ENCODE measurements at regions not wholly inside any gene's neighbourhood (a gene's known extent, or its start where the extent isn't known, plus 50 kb on each side); places are given as distances from the start of the nearest gene placed in this dataset.

DNA sequence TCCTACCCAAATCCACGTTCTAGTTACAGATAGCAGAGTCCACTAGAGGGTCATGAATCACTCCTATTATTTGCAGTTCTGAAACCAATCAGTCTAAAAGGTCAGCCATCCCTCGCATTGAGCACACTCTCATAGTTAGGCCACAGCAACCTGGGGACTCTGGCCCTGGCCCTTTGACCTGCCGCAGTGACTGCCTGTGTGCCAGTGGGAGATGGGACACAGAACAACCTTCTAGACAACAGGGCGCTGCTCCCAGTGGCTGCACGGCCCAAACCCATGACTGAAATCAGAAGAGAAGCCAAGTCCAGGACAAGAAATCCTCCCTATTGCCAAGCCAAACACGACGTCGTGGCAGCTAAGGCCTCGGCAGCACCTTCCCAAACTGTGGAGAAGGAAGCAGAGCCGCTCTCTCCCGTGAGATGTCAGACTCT is 158.5 kb downstream of the HERPUD2 start:
- no peak for DNase-seq (ENCODE audit: low spot score)

DNA sequence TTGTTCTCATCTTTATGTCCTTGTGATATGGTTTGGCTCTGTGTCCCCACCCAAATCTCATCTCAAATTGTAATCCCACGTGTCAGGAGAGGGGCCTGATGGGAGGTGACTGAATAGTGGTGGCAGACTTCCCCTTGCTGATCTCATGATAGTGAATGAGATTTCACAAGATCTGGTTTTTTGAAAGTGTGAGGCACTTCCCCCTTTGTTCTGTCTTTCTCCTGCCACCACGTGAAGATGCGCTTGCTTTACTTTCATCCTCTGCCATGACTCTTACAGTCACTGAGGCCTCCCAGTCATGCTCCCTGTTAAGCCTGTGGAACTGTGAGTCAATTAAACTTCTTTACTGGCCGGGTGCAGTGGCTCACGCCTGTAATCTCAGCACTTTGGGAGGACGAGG is 161.0 kb downstream of the HERPUD2 start:
- DNase-seq (ENCODE audit: low spot score): no peak

DNA sequence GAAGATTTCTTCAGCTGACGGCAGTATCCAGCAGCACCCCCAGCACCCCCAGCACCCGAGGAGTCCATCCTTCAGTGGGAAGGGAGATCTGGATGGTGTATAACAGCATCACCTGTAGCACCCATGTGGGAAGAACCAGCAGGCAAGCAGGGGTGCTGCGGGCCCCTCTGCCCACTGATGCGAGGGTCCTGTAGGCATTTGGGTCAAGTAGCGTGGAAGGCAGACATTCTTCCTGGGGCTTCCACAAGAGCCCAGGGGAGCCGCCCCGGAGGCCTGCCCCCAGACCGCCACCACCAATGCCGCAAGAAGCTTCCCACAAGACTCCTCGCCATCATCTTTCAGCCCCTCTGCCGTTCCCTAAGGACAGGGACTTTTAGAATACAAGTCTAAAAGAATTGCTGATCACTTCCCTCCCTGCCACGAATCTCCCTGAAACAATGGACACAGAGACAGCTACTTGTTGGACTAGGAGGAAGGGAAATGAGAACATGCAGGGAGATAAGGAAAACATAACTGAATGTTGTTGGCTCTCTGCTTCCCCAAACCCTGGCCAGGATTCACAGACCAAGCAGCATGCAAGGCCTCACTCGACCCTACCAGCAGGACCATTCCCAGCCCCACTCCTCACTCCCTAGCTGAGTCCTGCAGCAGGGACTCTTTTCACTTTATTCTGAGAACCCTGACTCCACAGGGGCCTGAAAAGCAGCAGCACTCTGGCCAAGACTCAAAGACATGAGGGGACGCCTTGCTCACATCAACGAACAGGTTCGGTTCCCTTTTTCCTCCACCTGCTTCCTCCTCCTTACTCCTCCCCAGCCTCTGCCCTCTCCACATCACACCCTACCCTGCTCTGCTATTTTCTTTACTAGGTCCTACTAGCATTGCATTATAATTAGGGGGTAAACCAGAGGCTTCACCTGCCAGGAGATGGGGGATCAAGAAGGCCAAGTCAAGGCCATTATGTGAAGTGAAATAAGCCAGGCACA is 164.5 kb downstream of the HERPUD2 start:
- no peak for DNase-seq (ENCODE audit: low spot score)

DNA sequence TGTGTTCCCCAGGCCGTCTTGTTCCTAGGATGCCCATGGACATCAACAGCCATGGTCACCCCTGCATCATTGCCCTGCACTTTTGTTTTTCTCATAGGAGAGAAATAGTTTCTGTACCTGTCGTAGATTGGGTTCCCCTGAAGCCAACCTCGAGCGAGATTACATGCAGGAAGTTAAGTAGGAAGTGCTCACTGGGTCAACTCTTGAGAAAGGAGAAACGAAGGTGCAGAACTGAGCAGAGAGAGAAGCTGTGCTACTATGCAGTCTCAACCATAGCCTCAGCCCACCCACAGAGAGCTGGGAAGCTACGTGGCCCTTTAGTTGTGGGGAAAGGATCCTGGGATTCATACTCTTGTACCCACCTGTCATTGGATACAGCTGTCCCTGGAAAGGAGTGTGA is 165.2 kb downstream of the HERPUD2 start:
- no peak for DNase-seq (ENCODE audit: low spot score)

DNA sequence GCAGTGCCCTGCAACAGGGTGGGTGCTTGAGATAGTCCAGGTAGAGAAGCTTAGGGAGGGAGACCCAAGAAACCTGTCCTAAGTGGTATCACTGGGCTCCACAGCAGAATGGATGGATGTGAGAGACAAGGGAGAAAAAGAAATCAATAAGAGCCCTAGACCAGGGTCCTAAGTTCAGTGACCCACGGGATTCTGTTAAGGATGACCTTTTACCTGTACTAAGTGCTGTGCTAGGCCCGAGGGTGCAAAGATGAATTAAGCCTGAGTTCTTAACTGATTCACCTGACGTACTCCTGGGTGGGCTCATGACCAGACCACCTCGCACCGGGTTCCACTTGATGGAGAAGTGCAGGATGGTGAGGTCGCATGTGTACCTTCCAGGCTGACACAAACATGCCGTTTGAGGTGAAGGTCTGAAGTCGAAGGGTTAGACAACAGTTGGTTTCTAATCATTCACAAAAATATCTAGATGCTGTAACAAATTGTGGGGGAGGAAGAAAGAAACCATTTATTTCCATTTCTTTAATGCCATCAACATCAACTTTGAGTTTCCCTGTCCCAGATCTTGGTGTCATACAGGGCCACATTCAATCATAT is 166.5 kb downstream of the HERPUD2 start:
- no peak for DNase-seq (ENCODE audit: low spot score)

DNA sequence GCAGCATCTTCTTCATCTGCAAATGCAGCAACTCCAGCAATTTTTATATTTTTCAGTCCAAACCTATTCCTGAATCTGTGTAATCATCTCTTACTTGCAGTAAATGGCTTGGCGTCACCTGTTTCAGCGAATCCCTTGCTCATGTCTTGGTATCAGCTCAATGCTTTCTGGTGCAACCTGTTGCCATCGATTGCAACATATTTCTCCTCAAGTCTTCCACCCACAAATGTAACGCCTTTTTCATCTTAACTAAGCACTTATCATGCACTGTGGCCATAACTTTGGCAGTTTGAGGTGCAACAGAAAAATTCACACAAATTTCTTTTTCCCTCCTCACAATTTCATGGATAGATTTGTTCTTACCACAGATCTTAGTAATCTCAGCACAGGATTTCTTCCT is 168.3 kb downstream of the HERPUD2 start:
- DNase-seq (ENCODE audit: low spot score): no peak

DNA sequence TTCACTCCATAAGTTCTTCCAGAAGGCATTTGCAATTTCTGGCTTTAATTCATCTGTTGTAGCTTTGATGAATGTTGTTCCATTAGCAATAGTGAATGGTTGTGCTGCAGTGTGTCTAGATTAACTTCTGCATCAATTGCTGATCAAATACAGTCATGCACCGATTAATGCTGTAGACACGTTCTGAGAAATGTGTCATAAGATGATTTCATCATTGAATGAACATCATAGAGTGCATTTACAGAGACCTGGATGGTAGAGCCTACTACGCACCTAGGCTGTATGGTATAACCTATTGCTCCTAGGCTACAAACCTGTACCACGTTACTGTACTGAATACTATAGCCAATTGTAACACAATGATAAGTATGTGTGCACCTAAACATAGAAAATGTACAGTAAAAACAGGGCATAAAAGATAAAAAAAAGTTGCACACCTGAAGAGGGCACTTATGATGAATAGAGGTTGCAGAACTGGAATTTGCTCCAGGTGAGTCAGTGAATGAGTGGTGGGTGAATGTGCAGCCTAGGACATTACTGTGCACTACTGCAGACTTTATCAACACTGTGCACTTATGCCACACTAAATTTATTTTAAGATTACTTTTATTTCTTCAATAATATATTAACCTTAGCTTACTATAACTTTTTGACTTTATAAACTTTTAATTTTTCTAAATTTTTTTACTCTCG is 170.7 kb downstream of the HERPUD2 start:
- no peak for DNase-seq (ENCODE audit: low spot score)

DNA sequence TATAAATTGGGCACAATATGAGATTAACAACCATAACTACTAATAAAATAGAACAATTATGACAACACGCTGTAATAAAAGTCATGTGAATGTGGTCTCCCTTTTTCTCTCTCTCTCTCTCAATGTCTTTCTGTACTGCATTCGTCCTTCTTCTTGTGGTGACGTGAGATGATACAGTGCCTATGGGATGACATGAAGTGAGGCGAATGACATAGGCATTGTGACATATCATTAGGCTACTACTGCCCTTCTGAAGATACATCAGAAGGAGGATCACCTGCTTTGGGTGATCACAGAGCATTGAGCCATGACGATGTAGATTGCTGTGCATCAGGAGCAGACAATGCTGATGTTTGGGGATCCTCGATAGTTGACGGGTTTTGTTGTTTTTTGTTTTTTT is 171.6 kb downstream of the HERPUD2 start:
- no peak for DNase-seq (ENCODE audit: low spot score)

DNA sequence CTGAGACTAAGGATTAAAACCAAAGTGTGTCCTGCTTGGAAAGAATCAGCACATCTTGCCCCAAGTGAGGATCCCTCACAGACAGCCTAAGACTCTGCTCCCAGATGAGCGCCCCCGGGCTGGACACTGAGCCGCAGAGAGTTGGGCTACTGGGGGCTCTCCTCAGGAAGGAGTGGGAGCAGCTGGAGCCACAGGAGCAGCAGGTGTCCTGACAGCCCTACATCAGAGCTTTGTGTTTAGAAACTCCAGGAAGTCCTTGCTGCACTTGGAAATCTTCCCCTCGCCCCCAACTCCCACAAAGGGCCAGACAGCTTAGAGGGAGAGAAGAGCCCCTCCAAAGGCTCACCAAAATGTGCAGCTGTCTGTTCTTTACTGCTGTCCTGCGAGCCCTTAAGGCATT is 172.2 kb downstream of the HERPUD2 start:
- no peak for DNase-seq (ENCODE audit: low spot score)

DNA sequence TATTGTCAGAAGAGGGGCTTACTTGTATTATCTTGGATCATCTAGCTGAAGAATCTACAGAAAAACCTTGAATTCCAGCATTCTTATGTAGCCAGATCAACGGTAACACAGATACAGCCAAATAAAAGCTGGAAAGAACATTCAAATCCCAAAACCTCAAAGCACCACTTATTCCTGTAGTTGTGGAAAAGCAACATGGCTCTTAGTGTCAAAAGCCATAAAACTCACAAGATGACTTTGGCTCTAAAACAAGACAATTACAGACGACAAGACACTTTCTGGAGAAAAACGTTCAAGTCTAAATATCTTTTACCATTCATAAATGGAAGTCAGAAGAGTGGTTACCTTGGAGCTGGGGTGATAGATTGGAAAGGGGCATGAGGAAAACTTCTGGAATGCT is 173.0 kb downstream of the HERPUD2 start:
- no peak for DNase-seq (ENCODE audit: low spot score)

DNA sequence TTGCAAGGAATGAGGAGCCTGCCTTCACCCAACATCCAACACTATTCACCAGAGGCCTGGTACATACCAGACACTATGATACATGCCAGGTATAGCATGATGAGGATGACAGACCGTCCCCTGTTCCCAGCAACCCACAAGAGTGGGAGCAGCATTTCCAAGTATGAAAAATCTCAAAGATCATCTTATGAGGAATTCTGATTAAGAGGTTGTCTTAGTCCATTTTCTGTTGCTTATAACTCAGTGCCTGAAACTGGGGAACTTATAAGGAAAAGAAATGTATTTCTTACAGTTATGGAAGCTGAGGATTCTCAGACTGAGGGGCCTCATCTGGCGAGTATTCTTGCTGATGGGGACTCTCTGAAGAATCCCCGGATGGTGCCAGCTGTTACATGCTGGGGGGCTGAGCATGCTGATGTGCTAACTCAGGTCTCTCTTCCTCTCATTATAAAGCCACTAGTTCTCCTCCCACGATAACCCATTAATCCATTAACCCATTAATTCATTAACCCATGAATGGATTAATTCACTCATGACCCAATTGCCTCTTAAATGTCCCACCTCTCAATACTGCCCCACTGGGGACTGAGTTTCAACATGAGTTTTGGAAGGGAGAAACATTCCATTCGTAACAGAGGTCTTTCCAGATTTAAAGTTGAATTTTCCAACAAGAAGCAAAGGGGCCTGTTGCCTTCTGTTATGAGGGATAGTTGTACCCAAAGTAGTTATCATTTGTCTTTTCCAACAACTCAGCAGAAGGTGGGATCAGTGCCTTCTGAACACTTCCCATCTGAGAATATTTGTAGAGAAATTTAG is 173.9 kb downstream of the HERPUD2 start:
- no peak for DNase-seq (ENCODE audit: low spot score)

DNA sequence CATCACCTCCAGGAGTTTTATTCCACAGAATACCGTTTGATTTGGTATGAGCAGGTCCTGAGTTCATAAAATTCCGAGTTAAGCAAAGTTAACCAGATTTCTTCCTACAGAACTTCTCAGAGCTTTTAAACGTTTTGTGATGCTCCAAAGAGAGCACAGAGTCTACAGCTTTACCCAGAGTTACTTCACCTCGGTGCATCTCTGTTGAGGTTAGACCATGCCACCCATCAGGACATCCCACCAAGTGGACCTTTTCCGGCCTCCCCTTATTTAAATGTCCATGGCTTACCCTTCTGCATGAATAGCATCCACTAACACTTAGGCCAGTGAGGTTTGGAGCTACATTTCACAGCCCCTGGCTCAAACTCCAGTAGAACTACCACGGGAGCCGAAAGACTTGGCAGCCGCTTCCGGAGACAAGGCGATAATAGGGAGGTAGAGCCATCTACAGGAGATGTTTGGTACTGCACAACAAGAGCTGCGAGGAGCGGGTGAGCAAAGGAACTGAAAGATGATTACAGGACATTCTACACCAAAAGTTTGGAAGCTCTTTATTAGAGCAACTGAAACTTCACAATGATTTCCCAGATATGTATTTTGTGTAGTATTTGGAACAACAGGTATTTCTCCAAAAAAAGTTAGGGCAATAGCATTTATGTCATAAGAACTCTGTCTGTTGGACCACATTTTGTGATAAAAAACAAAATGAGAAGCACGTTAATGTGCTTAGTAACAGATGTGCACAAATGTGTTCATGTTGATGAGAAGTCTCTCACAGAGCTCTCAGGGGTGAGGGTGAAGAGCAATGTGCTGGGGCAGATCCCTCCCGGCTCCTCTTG is 174.7 kb downstream of the HERPUD2 start:
- DNase-seq (ENCODE audit: low spot score): peak; percentile 67

DNA sequence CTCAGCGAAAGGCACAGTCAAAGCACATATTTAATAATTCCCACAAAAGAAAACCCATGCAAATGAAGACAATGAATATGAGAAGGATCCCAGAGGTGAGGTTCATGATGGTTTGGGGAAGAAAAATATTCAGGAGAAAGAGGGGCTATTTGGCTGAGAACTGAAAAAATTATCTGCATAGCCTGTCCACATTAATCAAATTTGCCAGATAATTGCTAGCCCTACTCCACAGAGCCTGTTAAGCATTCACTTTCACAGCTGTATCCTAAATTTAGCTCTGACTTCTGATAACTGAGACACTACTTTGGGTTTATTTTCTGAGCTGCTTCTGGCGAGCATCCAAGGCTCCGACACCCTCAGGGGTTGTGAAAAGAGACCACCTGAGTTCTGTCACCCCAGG is 176.2 kb downstream of the HERPUD2 start:
- DNase-seq (ENCODE audit: low spot score): no peak

DNA sequence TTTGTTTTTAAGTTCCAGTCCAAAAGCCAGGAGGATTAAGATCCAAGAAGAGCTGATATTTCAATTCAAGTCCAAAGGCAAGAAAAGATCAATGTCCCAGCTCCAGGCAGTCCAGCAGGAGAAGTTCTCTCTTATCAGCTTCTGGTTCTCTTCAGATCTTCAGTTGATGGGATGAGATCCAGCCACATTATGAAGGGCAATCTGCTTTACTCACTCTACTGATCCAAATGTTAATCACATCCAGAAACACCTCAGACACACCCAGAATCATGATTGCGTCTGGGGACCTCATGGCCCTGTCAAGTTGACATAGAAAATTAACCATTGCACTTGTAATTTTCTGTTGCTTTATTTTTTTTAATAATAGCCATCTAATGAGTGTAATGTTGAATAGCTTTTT is 178.4 kb downstream of the HERPUD2 start:
- DNase-seq (ENCODE audit: low spot score): no peak

DNA sequence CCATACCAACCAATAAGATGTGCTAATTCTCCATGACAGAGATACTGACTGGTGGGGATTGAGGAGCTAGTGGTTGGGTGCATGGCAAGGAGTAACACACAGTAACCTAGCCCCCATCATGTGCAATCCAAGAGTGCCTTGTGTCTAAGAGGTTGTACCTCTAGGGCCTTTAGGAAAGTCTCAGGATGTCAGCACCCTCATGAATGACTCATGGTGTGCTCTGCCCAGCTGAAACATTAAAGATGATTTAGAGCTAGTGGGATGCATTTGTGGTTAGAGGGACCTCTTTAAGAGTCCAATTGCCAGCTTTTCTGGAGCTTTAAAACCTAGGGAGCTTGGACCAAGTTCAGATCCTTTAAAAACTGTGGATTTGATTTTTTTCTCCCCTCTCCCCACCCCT is 181.1 kb downstream of the HERPUD2 start:
- no peak for DNase-seq (ENCODE audit: low spot score)

DNA sequence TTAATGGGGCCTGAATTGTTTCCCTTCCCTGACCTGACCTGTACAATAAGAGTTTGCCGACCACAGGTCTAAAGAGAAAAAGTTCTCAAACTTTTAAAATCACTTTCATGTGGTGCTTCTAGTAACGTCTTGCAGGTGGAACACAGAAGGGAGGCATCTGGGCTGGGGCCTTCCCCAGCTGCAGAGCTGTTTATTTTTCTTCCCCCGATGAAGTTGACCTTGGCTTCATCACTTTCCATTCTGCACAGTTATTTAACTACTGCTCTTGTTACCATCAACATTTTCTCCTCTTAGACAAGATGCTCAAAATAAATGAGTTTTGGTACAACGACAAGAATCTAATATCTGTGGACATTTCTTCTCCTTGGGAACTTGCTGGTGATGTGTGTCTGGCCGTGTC is 181.7 kb downstream of the HERPUD2 start:
- DNase-seq (ENCODE audit: low spot score): no peak

DNA sequence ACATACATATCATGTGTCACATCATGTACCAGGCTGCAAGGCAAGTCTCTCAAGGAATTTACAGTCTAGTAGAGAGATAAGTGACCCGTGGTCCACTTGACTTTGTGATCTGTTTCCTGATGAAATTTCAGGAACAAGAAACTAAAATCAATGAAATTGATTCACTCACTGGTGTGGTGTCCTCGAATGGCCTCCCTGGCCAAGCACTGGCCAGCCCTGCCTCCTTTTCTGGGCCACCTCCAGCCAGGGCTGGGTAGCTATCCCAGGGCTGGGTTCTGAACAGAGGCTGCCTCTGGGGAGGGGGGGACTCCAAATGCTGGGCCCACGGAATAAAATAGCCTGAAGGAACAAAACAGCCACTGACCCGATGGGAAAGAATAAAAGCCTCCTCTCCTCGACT is 182.2 kb downstream of the HERPUD2 start:
- DNase-seq (ENCODE audit: low spot score): no peak

DNA sequence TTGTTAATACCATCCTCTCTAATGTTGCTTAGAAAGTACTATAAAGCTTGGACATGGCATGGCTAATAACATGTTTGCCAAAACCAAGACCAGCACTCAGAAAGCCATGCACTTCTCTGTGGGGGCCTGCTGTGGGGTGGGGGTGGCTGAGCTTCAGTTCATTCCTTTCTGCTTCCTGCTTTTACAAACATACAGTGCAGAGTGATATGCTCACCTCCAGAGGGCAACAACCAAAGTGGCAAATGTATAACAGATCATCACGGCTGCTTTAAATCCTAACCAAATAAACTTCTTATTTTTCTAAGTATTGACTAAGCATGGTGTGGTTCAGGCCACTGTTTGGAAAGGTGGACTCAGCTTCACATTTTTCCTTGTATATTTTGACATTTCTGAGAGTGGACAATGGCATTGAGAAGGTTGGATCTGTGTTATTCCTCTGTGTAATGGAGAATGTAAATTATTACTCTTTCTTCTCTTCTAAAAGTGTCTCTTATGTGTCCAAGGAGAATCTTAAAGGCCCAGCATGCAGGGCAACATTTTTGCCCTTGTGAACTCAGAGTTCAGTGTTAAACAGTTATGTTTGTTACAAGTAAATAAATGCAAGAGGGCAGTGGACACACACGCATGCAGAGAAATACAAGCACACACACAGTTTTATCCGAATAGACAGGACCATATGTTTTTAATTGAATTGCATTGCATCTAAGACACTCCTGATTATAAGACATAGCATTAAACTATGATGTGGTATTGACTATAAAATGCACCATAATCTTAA is 186.1 kb downstream of the HERPUD2 start:
- DNase-seq (ENCODE audit: low spot score): no peak

DNA sequence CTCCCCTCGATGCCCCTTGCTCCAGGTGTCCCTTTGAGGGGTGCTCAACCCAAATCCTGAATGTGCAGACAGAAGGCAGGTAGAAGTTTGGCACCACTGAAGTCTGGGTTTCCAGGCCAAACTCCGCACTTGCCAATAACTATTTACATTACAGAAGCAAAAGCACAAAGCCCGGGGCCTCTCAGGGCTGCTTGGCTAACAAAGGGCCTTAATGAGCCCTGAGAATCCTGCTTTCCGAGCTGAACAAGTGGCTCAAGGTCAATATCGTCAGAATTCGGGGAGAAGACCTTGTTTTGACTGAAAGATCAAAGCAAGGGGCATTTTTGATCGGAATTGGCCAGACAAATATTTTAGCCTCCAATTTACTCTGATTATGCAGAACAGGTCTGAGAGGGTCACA is 189.9 kb downstream of the HERPUD2 start:
- no peak for DNase-seq (ENCODE audit: low spot score)

DNA sequence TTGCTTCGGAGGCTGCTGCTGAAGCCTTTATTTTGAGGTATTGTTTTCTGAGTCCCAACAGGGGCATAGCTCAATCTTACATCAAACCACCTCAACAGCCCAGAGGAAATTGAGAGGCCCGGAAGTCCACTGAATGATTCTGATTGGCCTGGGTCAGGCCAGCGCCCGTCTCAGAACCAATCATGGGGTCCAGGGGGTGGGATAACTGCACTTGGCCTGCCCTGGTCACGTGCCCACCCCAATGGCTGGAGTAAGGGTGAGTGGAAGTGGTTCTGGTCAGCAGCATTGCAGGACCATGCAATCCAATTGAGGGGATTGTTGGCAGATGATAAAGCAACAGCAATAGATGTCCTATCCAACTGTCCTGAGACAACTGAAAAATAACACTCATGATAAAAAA is 190.6 kb downstream of the HERPUD2 start:
- DNase-seq (ENCODE audit: low spot score): no peak

Data from GM03348 (cell line).